Keratinocyte (primary cell): ENCODE measurements at regions not wholly inside any gene's neighbourhood (a gene's known extent, or its start where the extent isn't known, plus 50 kb on each side); places are given as distances from the start of the nearest gene placed in this dataset.

Source experiments
- DNase-seq: peaks from one replicate; pipeline ENCODE4 v3.0.0-alpha.2; 2011; ENCODE audit warnings: low read depth, missing footprints, low spot score
- FAIRE-seq: peaks from 2 replicates; lab custom pipeline; 2011; peaks lifted over from hg19 to GRCh38; lab: Jason Lieb, UNC
- H2AFZ ChIP-seq: 2 replicates; pipeline ENCODE4 v1.6.0; 2012; ENCODE audit warnings: low read length, control low read depth, inconsistent platforms; ENCODE audit not compliant: control insufficient read depth
- H3K27ac ChIP-seq: 2 replicates; pipeline ENCODE4 v1.5.1; 2011; ENCODE audit warnings: low read length; ENCODE audit not compliant: control insufficient read depth, insufficient read depth
- H3K27me3 ChIP-seq: 3 replicates; pipeline ENCODE4 v1.6.0; 2011; ENCODE audit warnings: low read length; ENCODE audit not compliant: control insufficient read depth, insufficient read depth; ENCODE audit errors: extremely low read depth
- H3K36me3 ChIP-seq, 2 experiments: 2 replicates in 1 of 2; 3 replicates in 1 of 2; pipeline ENCODE4 v1.5.1; 2011; ENCODE audit warnings: low read length in 2 of 2, mild to moderate bottlenecking in 1 of 2; ENCODE audit not compliant: control insufficient read depth in 2 of 2, insufficient read depth in 2 of 2; ENCODE audit errors: extremely low read depth in 1 of 2
- H3K4me1 ChIP-seq: 3 replicates; pipeline ENCODE4 v1.5.1; 2011; ENCODE audit warnings: low read length; ENCODE audit not compliant: control insufficient read depth, insufficient read depth; ENCODE audit errors: extremely low read depth
- H3K4me2 ChIP-seq: 3 replicates; pipeline ENCODE4 v1.6.0; 2011; ENCODE audit warnings: low read depth, low read length; ENCODE audit not compliant: control insufficient read depth, insufficient read depth; ENCODE audit errors: extremely low read depth
- H3K4me3 ChIP-seq, 3 experiments: fragments of 200-600 bp in 1 of 3; sonication (generic) in 1 of 3; 2 replicates in 2 of 3; 3 replicates in 1 of 3; pipeline ENCODE4 v1.5.1; 2011 to 2016; ENCODE audit warnings: low read length in 3 of 3, mild to moderate bottlenecking in 3 of 3, control low read depth in 2 of 3, inconsistent platforms in 1 of 3, low read depth in 1 of 3, mixed read lengths in 1 of 3, mixed run types in 1 of 3, moderate library complexity in 1 of 3; ENCODE audit not compliant: control insufficient read depth in 2 of 3, insufficient read depth in 2 of 3; ENCODE audit errors: extremely low read depth in 1 of 3
- H3K79me2 ChIP-seq: 2 replicates; pipeline ENCODE4 v1.6.0; 2012; ENCODE audit warnings: low read length; ENCODE audit not compliant: control insufficient read depth, insufficient read depth
- H3K9ac ChIP-seq: 3 replicates; pipeline ENCODE4 v1.6.0; 2011; ENCODE audit warnings: low read length; ENCODE audit not compliant: control insufficient read depth, insufficient read depth; ENCODE audit errors: extremely low read depth
- H3K9me1 ChIP-seq: 3 replicates; pipeline ENCODE4 v1.6.0; 2011; ENCODE audit warnings: low read length; ENCODE audit not compliant: control insufficient read depth, insufficient read depth; ENCODE audit errors: extremely low read depth
- H3K9me3 ChIP-seq: 2 replicates; pipeline ENCODE4 v1.5.1; 2012; ENCODE audit warnings: low read depth, low read length; ENCODE audit not compliant: control insufficient read depth
- H4K20me1 ChIP-seq: 3 replicates; pipeline ENCODE4 v1.6.0; 2011; ENCODE audit warnings: low read length; ENCODE audit not compliant: control insufficient read depth, insufficient read depth; ENCODE audit errors: extremely low read depth
- CTCF ChIP-seq, 3 experiments: IDR thresholded peaks in 1 of 3; conservative IDR thresholded peaks in 1 of 3; optimal IDR thresholded peaks in 1 of 3; 2 replicates in 2 of 3; 3 replicates in 1 of 3; pipeline versions ENCODE3 to v1.5.1; 2011; ENCODE audit warnings: low read length in 3 of 3, mild to moderate bottlenecking in 3 of 3, moderate library complexity in 2 of 3, control low read depth in 1 of 3, inconsistent platforms in 1 of 3; ENCODE audit not compliant: insufficient read depth in 2 of 3; ENCODE audit errors: extremely low read depth in 1 of 3
- EZH2 ChIP-seq: IDR thresholded peaks from one replicate; pipeline ENCODE4 v1.6.1; 2012; ENCODE audit warnings: inconsistent platforms, mild to moderate bottlenecking, low read length, moderate library complexity
- dilution Hi-C: fragments of 300-500 bp; cut with MboI; formaldehyde crosslinking; loops from one replicate; pipeline ENCODE4 v1.7.0; 2020; ENCODE audit warnings: low sequenced_read_pairs; ENCODE audit not compliant: extremely low pct_ligation_motif_present

GRCh38 chr15:52936489-52936888 is 146.4 kb upstream of the ONECUT1 start:
- FAIRE-seq (no peak), DNase-seq (no peak)
- no peaks in the 10 kb centered on the region for H3K9me1 ChIP-seq
- no peak overlapping the region for H3K4me2 ChIP-seq
- no peaks in the 10 kb centered on the region for H3K79me2 ChIP-seq
- H3K4me3 ChIP-seq: no peak overlapping the region
- H3K9ac ChIP-seq: no peak overlapping the region
- no peaks in the 10 kb centered on the region for H3K4me1 ChIP-seq
- H3K36me3 ChIP-seq: no peaks in the 10 kb centered on the region
- no peaks in the 10 kb centered on the region for H4K20me1 ChIP-seq
- no peaks in the 10 kb centered on the region for H3K27me3 ChIP-seq
- H3K9me3 ChIP-seq: no peaks in the 10 kb centered on the region
- dilution Hi-C loops: no loop called here
- TF ChIP-seq EZH2: no peak
- TF ChIP-seq CTCF (optimal IDR thresholded peaks at IDR 0.05 in 1 of 3, IDR thresholded peaks at IDR 0.05 in 1 of 3, conservative IDR thresholded peaks at IDR 0.05 in 1 of 3; ENCODE audit: extremely low read depth in 1 of 3, insufficient read depth in 2 of 3, low read length in 3 of 3): no peak
- no peak overlapping the region for H3K27ac ChIP-seq
- no peak overlapping the region for H2AFZ ChIP-seq

- no peaks in the 10 kb centered on the region for H3K36me3 ChIP-seq
- H2AFZ ChIP-seq: no peak overlapping the region
- no peak overlapping the region for H3K4me2 ChIP-seq
- no peak for TF ChIP-seq EZH2
- TF ChIP-seq CTCF (optimal IDR thresholded peaks at IDR 0.05 in 1 of 3, IDR thresholded peaks at IDR 0.05 in 1 of 3, conservative IDR thresholded peaks at IDR 0.05 in 1 of 3; ENCODE audit: extremely low read depth in 1 of 3, insufficient read depth in 2 of 3, low read length in 3 of 3): no peak
- H3K79me2 ChIP-seq: no peaks in the 10 kb centered on the region
- DNase-seq: no peak
- FAIRE-seq: no peak
- H3K9me1 ChIP-seq: no peaks in the 10 kb centered on the region
- no peak overlapping the region for H3K27ac ChIP-seq
- H3K9me3 ChIP-seq: no peaks in the 10 kb centered on the region
- peaks cover 3% of the 10 kb centered on the region for H3K27me3 ChIP-seq
- no peak overlapping the region for H3K9ac ChIP-seq
- H4K20me1 ChIP-seq: no peaks in the 10 kb centered on the region
- H3K4me3 ChIP-seq: no peak overlapping the region
- H3K4me1 ChIP-seq: no peaks in the 10 kb centered on the region
- dilution Hi-C loops: no loop called here
Measured at GRCh38 chr15:52925130-52925529, 135.0 kb upstream of the ONECUT1 start.
